ENCODE measurements at regions not wholly inside any gene's neighbourhood (a gene's known extent, or its start where the extent isn't known, plus 50 kb on each side); places are given as distances from the start of the nearest gene placed in this dataset.

GRCh38 chr6:144335311-144335861 is 50.3 kb downstream of the UTRN start:
- DNase-seq (ENCODE audit: low read depth): no peak

GRCh38 chr6:144335914-144336313 is 50.8 kb downstream of the UTRN start:
- DNase-seq (ENCODE audit: low read depth): no peak

- no peak for DNase-seq (ENCODE audit: low read depth)
These were observed 51.8 kb downstream of the UTRN start for GRCh38 chr6:144336900-144337299.

- DNase-seq (ENCODE audit: low read depth): no peak
These were observed 53.3 kb downstream of the UTRN start for GRCh38 chr6:144338474-144338873.

GRCh38 chr6:144338951-144339700 is 54.0 kb downstream of the UTRN start:
- DNase-seq (ENCODE audit: low read depth): no peak

- DNase-seq (ENCODE audit: low read depth): no peak
These were observed 54.8 kb downstream of the UTRN start for GRCh38 chr6:144339859-144340452.

GRCh38 chr6:144340541-144341371 is 55.6 kb downstream of the UTRN start:
- DNase-seq (ENCODE audit: low read depth): no peak

GRCh38 chr6:144341831-144342527 is 56.8 kb downstream of the UTRN start:
- no peak for DNase-seq (ENCODE audit: low read depth)

GRCh38 chr6:144343701-144344428 is 58.7 kb downstream of the UTRN start:
- DNase-seq (ENCODE audit: low read depth): no peak

GRCh38 chr6:144344646-144345045 is 59.5 kb downstream of the UTRN start:
- DNase-seq (ENCODE audit: low read depth): no peak

- no peak for DNase-seq (ENCODE audit: low read depth)
These were observed 60.3 kb downstream of the UTRN start for GRCh38 chr6:144345451-144345850.

- no peak for DNase-seq (ENCODE audit: low read depth)
These were observed 61.7 kb downstream of the UTRN start for GRCh38 chr6:144346719-144347447.

GRCh38 chr6:144347448-144347759 is 62.3 kb downstream of the UTRN start:
- DNase-seq (ENCODE audit: low read depth): no peak

GRCh38 chr6:144347933-144348332 is 62.8 kb downstream of the UTRN start:
- no peak for DNase-seq (ENCODE audit: low read depth)

GRCh38 chr6:144349690-144350527 is 64.8 kb downstream of the UTRN start:
- DNase-seq (ENCODE audit: low read depth): no peak

- DNase-seq (ENCODE audit: low read depth): no peak
These were observed 65.4 kb downstream of the UTRN start for GRCh38 chr6:144350528-144350880.

- DNase-seq (ENCODE audit: low read depth): no peak
These were observed 66.4 kb downstream of the UTRN start for GRCh38 chr6:144351379-144352127.

- DNase-seq (ENCODE audit: low read depth): no peak
These were observed 67.2 kb downstream of the UTRN start for GRCh38 chr6:144352331-144352730.

- no peak for DNase-seq (ENCODE audit: low read depth)
These were observed 68.8 kb downstream of the UTRN start for GRCh38 chr6:144353871-144354314.

Data from stimulated activated CD8-positive, alpha-beta memory T cell treated with anti-CD3 and anti-CD28 coated beads, Interleukin-15, amount 100 ng/mL, for 24 hours (primary cell).